Islet precursor cell (in vitro differentiated cells): ENCODE measurements at regions not wholly inside any gene's neighbourhood (a gene's known extent, or its start where the extent isn't known, plus 50 kb on each side); places are given as distances from the start of the nearest gene placed in this dataset.

Source experiments
- DNase-seq: peaks from one replicate; pipeline ENCODE4 v3.0.0-alpha.2; 2018

DNA sequence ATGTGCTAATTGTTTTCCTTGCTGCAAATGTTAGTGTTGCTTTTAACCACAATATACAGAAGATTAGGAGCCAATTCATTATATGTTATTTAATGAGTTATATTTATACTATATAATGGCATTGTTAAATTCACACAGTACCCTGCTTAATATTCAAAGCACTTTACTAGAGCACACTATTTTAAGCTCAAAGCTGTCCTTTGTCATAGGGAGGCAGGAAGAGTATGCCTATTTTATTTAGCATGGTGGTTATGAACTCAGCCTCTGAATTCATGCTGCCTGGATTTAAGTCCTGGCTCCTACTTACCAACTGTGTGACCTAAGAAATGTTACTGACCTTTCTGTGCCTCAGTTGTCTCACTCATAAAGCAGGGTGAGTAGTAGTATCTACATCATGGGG, 80.5 kb downstream of the FASTKD2 start:
- no peak for DNase-seq

DNA sequence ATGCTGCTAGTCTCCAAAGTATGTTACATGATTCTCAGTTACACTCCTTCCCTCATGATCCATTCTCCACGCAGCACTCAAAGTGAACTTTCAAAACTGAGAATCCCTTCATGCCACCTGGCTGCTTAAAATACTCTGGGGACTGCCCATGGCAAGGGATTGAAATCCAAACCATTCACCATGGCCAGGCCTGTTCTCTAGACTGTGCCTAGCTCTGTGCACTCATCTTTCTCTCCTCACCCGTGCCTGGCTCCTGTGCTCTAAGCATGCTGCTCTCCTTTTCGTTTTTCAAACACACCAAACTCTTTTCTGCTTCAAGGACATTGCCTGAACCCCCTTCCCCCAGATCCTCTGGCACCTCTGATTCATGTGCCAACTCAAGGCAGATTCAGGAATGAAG, 80.9 kb downstream of the FASTKD2 start:
- no peak for DNase-seq

DNA sequence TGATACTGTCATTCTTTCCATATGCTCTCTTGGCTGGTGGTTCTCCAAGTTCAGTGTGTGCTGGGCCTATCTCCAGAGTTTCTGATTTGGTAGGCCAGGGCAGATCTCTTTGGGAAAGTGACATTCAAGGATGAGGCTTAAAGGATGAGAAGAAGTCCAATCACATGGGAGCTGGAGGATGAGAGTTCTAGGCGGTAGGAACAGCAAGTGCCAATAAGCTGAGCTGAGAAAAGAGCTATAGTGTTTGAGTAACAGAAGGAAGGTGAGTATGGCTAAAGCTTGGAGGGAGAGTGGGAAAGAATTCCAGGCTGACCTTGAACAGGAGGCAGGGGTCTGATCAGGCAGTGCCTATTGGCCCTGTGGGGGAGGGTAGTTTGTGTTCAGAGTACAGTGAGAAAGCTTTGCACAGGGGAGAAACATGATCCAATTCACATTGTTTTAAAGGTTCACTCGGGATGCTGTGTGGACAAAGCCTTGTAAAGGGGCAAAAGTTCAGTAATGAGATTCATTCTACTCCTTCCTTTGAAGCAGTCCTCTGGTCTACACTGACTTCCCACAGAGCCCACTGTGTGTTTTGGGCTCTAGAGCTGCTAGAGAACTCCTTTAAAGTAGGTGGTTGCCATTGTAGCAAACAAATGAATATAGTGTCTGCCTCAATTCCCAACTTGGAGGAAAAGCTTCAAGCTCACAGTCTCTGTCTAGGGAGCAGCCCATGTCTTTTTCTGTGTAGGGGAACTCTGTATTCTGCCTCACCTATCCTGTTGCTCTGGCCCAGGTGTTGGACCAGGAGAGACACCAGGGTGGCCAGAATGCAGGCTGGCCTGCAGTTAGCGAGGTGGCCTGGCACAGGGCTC, 81.8 kb downstream of the FASTKD2 start:
- no peak for DNase-seq

DNA sequence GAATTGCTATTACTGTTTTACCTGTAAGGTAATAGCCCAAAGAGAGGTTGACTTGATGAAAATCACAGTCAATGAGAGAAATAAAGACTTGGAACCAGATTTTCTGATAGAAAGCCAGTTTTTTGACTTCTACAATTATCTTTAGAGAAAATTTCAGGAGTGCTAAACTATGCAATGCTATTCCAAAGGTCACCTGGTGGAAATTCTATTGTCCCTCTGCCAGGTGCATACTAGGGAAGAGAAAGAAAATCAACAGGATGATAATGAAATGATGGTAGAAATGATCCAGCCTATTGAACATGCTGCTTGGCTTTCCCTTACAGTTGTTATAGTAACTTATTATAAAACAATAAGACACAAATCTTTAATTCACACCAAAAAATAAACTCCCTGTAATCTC, 85.0 kb downstream of the FASTKD2 start:
- DNase-seq = no peak

DNA sequence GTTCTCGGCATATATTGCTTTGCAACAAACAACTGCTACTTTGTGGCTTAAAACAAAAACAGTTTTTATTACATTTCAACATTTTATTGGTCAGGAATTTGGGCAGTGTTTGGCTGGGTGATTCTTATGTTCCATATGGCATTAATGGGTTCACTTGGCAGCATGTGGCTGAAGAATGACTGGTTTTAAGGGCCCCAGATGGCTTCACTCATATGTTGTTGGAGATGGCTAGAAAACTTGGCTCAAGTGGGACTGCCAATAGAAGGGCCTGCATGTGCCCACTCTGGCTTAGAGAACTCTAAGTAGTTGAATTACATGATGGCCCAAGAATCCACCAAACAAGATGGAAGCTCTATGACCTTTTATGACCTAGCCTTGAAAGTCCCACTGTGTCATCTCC, 86.1 kb downstream of the FASTKD2 start:
- DNase-seq = no peak

DNA sequence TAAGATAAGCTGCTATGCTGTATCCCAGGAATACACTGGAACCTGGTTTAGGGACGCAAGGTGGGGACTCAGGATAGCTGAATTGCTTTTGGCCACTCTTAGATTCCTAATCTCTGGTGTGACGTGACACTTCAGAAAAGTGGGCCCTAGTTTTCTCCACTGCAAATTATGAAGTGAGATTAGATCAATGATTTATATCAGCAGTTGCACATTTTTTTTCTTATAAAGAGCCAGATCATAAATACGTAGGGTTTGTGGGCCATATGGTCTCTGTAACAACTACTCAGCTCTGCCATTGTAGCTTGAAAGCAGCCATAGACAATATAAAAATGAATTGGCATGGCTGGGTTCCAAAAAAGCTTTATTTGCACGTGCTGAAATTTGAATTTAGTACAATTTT, 85.4 kb upstream of the CPO start:
- no peak for DNase-seq

DNA sequence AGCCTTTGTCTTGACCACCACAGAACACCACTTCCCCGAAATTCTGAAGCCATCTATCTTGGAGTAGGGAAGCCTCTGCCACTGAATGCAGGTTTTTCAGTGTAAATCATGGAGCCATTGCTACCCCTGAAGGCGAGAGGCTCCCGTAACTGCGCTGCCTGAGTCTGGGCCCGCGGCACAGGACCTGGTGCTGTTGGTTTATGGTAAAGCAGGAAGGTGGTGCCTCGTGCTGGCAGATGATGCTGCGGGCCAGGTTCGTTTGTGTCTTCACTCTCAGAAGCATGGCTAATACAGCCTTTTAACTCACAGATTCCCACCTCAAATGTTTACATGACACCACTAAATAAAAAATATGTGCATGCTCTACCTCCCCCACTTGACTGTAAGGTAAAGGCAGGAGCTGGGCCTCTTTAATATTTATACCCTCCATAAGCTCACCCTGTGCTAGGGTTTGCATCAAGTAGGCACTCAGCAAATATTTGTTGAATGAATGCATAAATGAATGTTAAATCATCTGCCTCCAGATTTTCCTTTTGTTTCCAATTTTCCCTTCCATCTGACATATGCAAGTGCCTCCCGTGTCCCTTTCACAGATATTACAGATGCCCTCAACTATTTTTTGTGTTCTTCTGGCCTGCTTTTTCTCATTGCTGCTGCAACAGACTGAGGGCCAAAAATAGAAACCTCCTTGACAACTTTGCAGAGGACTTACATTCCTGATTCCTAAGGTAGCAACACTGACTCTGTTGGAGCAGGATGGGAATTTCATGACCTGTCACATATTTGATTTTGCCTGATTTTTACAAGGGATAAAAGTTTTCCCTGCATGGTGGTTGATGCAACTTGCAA, 83.5 kb upstream of the CPO start:
- DNase-seq = no peak

DNA sequence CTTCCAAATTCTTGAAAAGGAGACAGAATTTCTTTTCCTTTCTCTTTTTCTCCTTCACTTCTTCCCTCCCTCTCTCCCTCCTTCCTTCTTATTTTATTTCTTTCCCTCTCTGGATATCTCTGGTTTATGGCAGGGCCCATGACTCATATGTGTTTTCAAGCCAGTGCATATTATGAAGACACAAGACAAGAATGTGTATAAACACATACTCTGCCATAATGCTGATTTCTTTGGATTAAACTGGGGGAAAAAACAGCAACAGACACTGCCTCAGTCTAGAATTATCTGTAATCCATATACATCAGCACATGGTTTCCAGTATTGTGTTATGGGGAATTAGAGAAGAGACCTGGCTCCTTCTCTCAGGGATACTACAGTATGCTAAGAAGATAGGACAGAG, 82.8 kb upstream of the CPO start:
- DNase-seq = no peak

DNA sequence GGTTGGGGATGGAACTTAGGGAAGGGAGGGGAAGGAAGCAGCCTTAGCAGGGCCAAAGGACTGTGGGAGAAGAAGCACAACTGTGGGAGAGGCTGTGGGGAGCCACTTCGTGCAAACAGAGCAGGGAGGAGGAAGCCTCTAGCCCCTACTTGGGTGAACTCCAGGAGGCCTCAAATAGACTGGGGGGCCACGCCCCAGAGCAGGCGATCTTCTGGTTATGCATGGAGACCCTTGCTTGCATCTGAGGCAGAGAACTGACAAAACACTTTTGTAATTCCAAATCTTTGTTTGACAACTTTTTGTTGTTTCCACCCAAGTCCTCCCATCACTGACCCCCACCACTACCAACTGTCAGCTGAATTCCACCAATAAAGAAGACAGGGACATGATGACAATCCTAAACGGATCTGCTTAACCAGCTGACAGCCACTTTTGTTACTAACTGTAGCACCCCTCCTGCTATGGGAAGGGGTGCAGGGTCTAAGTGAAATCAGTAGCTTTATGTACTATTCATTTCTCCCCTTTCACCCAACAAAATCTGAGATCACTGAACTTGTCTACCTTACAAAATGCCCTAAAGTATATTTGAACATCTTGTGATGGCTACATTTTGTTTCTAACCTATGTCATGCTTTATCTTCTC, 80.5 kb upstream of the CPO start:
- no peak for DNase-seq

DNA sequence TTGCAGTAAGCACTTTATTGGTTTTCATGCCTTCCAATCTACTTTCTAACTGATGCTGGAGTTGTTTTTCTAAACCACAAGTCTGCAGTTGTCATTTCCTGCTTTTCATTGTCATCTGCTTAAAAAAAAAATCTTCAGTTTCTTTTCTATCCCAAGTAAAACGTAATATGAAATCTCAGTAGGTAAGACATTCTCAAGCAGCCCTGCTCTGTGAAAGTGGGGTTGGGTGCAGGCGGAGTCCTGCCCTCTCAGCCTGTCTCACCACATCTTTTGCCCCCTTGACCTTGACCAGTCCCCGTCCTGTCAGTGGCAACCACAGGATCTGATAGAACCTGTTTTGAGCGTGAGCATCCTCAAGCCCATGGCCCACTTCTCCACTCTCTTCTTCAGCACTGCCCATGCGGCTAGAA, 80.0 kb upstream of the CPO start:
- no peak for DNase-seq

DNA sequence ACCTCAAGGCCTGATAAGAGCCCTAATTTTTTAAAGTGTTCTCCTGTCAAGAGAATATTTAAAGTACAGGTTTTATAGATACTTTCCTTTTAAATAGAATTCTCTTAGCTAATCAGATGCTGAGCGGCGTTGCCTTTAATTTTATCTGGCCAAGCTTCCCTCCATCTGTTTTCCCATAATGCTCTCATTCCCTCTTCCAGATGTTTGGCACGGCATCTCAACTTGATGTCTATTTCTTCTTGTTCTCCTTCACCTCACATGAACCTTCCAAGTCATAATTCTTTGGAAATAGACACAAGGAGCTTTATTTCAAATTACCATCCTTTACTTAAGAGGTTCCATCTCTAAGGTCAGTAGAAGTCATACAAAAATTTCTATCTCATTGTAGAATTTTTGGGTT, 76.1 kb upstream of the CPO start:
- DNase-seq = no peak

DNA sequence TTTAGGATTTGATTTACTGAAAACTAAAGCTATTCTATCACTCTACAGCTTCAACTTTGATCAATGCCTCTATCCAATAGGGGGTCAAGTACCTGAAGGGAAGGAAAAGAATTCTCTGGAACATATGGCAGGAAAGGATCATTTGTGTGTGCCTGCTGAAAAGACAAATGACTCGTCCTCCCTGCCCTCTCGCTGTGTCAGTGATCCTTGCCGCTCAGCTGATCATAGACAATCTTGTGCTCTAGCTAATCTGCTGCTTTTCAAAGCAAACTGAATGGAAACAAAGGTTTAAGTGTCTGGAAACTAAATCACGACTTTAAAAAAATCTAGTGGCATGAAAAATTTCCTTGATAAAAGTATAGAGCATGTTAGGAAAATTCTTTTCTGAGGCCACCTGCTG, 75.6 kb upstream of the CPO start:
- DNase-seq = no peak

DNA sequence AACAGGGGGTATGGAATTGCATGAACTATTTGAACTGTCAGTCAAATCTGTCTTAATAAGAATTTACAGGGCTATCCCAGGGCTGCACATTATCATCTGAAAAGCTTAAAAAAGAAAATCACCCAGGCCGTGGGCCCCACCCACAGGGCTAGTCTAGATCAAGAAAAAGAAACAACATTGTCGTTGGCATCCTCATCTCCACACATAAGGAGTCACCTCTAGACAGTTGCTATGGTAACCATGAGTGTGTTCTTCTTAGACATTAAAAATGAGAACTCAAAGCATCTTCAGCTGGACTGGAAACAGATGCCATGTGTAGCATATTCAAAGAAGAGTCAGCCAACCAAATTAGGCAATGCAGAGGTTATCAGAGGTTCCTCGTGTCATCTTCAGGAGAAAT, 72.3 kb upstream of the CPO start:
- no peak for DNase-seq

DNA sequence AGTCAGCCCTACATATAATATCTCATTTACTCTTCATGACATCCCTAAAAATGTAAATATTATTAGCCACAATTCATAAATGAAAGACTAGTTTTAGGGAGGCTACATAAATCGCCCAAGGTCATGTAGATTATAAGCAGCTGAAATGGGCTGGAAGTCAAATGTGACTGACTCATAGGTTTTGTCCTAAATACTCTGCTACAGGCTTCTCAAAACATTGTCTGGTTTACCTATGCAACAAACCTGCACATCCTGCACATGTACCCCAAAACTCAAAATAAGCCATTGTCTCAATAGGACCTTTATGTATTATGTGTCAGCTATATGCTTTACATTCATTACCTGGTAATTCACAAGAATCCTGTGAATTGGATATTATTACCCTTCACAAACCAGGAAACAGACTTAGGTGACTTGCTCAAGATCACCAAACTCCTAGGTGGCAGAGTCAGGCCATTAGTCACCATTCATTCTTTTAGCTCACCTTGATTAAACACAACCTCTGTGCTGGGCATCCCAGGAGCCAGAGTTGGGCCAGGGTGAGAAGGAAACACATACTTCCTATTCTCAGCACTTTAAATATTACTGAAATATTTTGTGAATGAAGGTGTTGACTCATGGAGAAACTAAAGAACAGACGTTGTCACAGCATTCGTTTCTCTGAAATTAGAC, 69.4 kb upstream of the CPO start:
- DNase-seq = no peak

DNA sequence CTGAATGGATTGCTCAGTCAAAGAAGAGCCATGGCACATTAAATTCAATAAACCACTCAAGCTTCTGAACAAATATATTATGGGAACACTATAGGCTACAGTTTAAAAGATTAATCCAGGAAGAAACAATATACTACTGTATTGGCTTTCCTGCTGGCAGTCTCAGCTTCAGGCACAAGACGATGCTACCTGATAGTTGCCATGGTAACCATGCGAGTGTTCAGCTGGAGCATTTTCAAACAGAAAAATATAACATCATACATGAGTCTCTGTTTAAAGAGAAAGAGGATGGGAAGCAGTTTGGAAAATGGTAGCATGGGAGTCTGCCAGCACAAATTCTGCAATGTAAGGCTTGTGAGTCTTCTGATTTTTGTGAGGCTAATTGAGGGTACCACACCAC, 65.9 kb upstream of the CPO start:
- DNase-seq = no peak

DNA sequence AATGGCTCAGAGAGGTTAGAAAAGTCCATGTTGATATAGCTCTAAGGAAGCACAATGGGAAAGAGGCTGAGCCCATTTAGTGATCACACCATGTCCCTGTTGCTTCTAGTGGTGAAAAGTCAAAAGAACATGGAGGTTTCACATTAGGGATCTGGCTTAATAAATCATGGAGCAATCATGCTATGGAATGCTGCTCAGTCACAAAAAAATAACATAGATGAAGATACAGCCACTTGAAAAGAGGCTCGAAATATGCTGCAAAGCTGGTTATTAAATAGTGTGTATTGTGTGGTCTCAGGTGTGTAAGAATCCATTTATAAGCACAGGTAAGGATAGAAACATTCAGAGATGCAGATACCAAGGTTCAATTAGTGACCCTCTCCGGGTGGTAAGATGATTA, 63.6 kb upstream of the CPO start:
- no peak for DNase-seq

DNA sequence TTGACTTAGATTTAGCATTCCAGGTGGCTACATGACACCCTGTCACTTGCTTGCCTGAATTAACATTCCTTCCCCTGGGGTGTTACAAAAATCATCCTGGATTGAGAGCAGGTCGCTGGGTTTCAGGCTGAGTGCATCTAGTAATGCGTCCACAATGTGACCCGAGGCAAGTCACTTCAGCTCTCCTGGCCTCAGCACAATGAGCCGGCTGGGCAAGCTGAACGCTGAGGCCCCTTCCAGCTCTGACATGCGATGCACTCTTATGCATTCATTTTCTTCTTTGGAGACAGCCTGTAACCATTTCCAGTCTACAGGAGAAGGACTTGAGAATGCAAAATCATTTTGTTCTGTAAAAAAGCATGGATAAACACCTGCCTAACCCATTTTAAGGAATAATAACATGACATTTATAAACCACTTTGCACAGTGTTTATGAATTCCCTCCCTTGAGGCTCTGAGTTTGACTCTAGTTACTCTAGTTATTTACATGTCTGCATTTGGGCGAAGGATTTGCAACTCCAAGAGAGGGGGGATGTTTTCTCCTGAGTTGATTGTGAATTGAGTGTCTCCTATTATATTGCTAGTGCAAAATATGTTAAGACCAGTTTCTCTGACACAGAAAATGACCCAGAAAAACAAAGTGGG, 63.0 kb upstream of the CPO start:
- DNase-seq = peak; percentile 69

DNA sequence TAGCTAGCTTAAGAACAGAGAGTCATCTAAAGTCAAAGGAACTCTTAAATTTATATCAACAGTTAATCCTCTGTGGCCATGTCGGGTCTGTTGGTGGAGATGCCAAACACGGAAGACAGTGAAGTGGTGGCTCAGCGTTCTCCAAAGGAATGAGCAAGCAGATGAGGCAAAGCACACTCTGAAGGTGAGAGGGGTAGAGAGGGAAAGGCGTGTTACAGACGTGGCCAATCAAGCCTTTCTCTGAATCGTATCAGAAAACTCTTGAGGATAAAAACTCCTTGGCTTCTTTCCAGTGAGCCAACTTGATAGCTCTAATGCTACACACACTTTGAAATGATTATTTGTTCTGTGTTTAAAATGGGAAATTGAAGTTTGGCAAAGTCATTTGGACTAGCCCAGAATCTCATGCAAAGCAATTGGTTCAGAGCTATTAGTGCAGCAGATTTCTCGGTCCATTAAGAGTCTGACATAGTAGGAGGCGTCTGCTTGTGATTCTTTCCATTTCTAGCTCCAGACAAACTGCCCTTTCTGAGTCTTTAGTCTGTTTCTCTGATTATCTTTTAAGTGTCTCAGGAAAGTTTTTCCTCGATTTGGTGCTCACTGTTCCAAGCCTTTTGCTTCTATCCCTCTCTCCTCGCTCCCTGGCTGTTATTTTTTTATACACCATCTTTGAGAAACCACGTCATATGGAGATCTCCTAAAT, 57.5 kb upstream of the CPO start:
- no peak for DNase-seq

DNA sequence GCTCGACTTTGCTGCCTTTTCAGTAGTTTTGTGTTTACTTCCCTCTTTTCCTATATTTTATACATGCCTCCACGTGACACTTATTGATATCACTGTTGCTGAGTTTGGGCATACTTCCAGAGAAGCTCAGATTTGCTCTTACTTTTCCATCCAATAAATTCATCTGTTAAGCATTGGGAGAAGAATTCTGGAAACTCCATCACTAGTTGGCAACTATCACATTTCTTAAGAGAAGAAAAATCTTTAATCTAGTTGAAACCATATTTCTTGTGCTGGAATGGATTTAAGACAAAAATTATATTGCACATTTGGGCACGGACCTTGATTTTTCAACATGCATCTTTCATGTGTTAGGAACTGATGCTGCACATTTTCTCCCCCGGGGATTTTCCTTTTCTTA, 52.6 kb upstream of the CPO start:
- DNase-seq = no peak

DNA sequence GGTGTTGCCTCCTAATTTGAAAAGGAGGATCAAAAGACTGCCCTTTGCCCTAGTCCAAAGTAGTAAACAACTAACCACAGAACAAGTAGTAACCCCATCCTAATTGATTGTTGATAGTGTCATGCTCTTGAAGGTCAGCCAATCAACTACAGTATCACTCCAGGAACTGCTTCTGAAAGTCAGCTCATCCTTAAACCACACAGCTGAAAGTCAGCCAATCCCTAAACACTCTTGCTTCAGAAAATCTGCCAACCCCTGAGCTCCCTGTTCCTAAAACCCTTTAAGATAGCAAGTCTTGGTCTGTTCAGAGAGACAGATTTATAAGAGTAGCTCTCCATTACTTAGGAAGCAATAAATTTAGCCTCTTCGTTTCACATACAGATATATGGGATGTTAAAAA, 51.6 kb upstream of the CPO start:
- DNase-seq = no peak
